A673 (cell line): ENCODE measurements at regions not wholly inside any gene's neighbourhood (a gene's known extent, or its start where the extent isn't known, plus 50 kb on each side); places are given as distances from the start of the nearest gene placed in this dataset.

ENCODE experiments used
- CTCF ChIP-seq: fragments of 300-800, 200-600 bp; sonication (generic); conservative IDR thresholded peaks from 2 replicates; pipeline ENCODE4 v1.5.1; 2017; ENCODE audit warnings: low read depth, mild to moderate bottlenecking, antibody characterized with exemption, low read length, moderate library complexity, mixed read lengths
- EZH2 ChIP-seq: fragments of 200-600 bp; sonication (generic); IDR thresholded peaks from 2 replicates; pipeline ENCODE4 v1.6.1; 2017; ENCODE audit warnings: borderline replicate concordance, low read depth, mild to moderate bottlenecking, mixed read lengths, antibody characterized with exemption, low read length; ENCODE audit not compliant: poor library complexity, severe bottlenecking

DNA sequence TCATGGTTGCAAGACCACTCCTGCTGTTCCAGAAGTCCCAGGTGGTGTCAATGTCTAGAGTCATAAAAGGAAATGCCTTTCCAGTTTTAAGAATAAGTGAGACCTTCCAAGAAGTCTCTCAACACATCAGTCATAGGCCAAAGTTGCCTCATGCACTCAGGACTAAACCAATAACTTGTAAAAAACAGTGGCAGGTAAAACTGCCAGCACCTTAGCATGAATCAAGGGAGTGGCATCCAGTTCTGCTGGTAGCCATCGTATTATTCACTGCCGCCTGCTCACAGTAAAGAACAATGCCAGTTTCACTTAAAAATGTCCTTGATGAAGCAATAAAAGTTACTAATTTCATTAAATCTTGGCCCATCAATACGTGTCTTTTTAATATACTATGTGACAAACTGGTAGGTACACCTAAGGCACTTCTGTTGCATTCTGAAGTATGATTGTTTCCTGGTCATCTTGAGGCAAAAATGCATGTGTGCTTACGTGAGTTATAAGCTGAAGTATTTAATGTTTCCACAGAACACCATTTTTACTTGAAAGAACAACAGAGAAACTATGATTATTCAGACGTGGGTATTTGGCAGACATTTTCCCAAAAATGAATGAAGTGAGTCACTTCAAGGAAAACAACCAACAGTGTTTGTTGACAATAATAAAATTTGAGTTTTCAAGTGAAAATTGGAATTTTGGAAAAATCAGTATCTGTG, 125.2 kb upstream of the SNX19 start:
- TF ChIP-seq EZH2: no peak
- no peak for TF ChIP-seq CTCF
